Naive thymus-derived CD4-positive, alpha-beta T cell (primary cell): ENCODE measurements at regions not wholly inside any gene's neighbourhood (a gene's known extent, or its start where the extent isn't known, plus 50 kb on each side); places are given as distances from the start of the nearest gene placed in this dataset.
"Not testable (repeated sequence)": the region's sequence is repeated elsewhere in the genome, so short reads cannot be mapped to it uniquely, and the experiment has no call there.

Source experiments
- ATAC-seq: fragments of 150-1000 bp; cut with Tn5 transposase; 2 replicates; pipeline ENCODE4 v1.10.0; 2021; ENCODE audit warnings: mild to moderate bottlenecking, moderate library complexity
- CTCF ChIA-PET: fragments of 350-600 bp; sonication (Branson Sonifier 250); formaldehyde crosslinking; loops from one replicate; lab custom pipeline; 2021; ENCODE audit warnings: antibody characterized with exemption; lab: Charles Lee
- POLR2A ChIA-PET: fragments of 350-600 bp; sonication (Branson Sonifier 250); formaldehyde crosslinking; loops from one replicate; lab custom pipeline; 2021; ENCODE audit warnings: antibody characterized with exemption, inconsistent platforms; lab: Charles Lee
- DNase-seq, 9 donors: peaks; one replicate each; pipeline versions ENCODE4 v3.0.0 to v3.0.0-alpha.2; 2020 to 2022; ENCODE audit warnings: mixed read lengths in 1 of 9
- H3K27ac ChIP-seq: one replicate; pipeline ENCODE4 v1.7.0; 2013; ENCODE audit warnings: mild to moderate bottlenecking, low read depth, low read length, moderate library complexity
- H3K27me3 ChIP-seq, 2 donors: one replicate each; pipeline ENCODE4 v1.7.0; 2013; ENCODE audit warnings: low read length in 2 of 2, mild to moderate bottlenecking in 2 of 2, moderate library complexity in 2 of 2; ENCODE audit not compliant: control insufficient read depth in 2 of 2, insufficient read depth in 2 of 2
- H3K36me3 ChIP-seq, 3 experiments: 1 replicate in 2 of 3; 2 replicates in 1 of 3; pipeline ENCODE4 v1.7.0; 2013; ENCODE audit warnings: low read length in 3 of 3, mild to moderate bottlenecking in 3 of 3, moderate library complexity in 1 of 3; ENCODE audit not compliant: insufficient read depth in 3 of 3, control insufficient read depth in 2 of 3
- H3K4me1 ChIP-seq, 2 donors: one replicate each; pipeline ENCODE4 v1.7.0; 2013; ENCODE audit warnings: low read length in 2 of 2, mild to moderate bottlenecking in 2 of 2, moderate library complexity in 1 of 2; ENCODE audit not compliant: control insufficient read depth in 2 of 2, insufficient read depth in 2 of 2
- H3K4me3 ChIP-seq: 2 replicates; pipeline ENCODE4 v1.7.0; 2013; ENCODE audit warnings: mild to moderate bottlenecking, low read length
- H3K9me3 ChIP-seq, 3 experiments: 1 replicate in 2 of 3; 2 replicates in 1 of 3; pipeline ENCODE4 v1.7.0; 2013; ENCODE audit warnings: low read length in 3 of 3; ENCODE audit not compliant: control insufficient read depth in 2 of 3
- H3K27ac Mint-ChIP-seq, 9 donors: one replicate each; pipeline ENCODE4 v1.8.0; 2020 to 2022; ENCODE audit warnings: mixed read lengths in 9 of 9, mild to moderate bottlenecking in 8 of 9, moderate library complexity in 5 of 9, inconsistent platforms in 2 of 9
- H3K27me3 Mint-ChIP-seq, 5 donors: one replicate each; pipeline ENCODE4 v1.8.0; 2021 to 2022; ENCODE audit warnings: mixed read lengths in 5 of 5, mild to moderate bottlenecking in 1 of 5
- H3K36me3 Mint-ChIP-seq, 5 donors: one replicate each; pipeline ENCODE4 v1.8.0; 2020 to 2022; ENCODE audit warnings: mixed read lengths in 5 of 5, mild to moderate bottlenecking in 3 of 5, inconsistent platforms in 1 of 5
- H3K4me1 Mint-ChIP-seq, 7 donors: one replicate each; pipeline ENCODE4 v1.8.0; 2020 to 2022; ENCODE audit warnings: mixed read lengths in 7 of 7, mild to moderate bottlenecking in 3 of 7, inconsistent platforms in 1 of 7
- H3K4me3 Mint-ChIP-seq, 10 donors: one replicate each; pipeline ENCODE4 v1.8.0; 2020 to 2022; ENCODE audit warnings: mild to moderate bottlenecking in 10 of 10, mixed read lengths in 10 of 10, moderate library complexity in 6 of 10, inconsistent platforms in 2 of 10
- H3K9me3 Mint-ChIP-seq, 11 donors: one replicate each; pipeline ENCODE4 v1.8.0; 2020 to 2022; ENCODE audit warnings: mixed read lengths in 11 of 11, mild to moderate bottlenecking in 4 of 11, inconsistent platforms in 1 of 11, moderate library complexity in 1 of 11
- intact Hi-C, 2 donors: fragments of 100-400 bp; cut with micrococcal nuclease; formaldehyde crosslinking; loops; one replicate each; pipeline ENCODE4 v1.15.1; 2023

DNA sequence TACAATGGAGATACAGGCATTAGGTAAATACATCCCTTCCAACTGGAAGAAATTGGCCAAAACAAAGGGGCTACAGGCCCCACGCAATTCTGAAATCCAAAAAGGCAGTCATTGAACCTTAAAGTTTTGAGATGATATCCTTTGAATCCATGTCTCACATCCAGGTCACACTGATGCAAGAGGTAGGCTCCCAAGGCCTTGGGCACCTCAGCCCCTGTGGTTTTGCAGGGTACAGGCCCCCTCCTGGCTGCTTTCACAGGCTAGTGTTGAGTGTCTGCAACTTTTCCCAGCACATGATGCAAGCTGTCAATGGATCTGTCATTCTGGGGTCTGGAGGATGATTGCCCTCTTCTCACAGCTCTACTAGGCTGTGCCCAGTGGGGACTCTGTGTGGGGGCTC, 766.7 kb downstream of the ZBBX start:
- POLR2A ChIA-PET = no interaction called here
- Mint-ChIP-seq H3K4me3 (no peak overlapping the region), H3K9me3 (peaks cover 0 to 15% (median 3%) of the 10 kb centered on the region in 11 donors), H3K4me1 (no peaks in the 10 kb centered on the region), H3K27ac (no peak overlapping the region), H3K27me3 (no peaks in the 10 kb centered on the region), H3K36me3 (no peaks in the 10 kb centered on the region)
- intact Hi-C loops = no loop called here
- DNase-seq (no peak), ATAC-seq (no peak)
- Histone ChIP-seq H3K4me1 (no peaks in the 10 kb centered on the region), H3K27me3 (no peaks in the 10 kb centered on the region), H3K9me3 (no peaks in the 10 kb centered on the region), H3K27ac (no peak overlapping the region), H3K36me3 (no peaks in the 10 kb centered on the region), H3K4me3 (no peak overlapping the region)
- CTCF ChIA-PET = no interaction called here

DNA sequence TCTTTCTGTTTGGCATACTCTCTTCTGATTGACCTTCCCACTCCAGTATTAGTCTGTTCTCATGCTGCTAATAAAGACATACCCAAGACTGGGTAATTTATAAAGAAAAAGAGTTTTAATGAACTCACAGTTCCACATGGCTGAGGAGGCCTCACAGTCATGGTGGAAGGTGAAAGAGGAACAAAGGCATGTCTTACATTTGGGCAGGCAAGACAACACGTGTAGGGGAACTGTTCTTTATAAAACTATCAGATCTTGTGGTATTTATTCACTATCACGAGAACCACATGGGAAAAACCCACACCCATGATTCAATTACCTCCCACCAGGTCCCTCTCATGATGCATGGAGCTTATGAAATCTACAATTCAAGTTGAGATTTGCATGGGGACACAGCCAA, 767.3 kb downstream of the ZBBX start:
- ATAC-seq, H3K4me3 Mint-ChIP-seq, H3K36me3 Mint-ChIP-seq, H3K4me3 ChIP-seq, DNase-seq, H3K9me3 ChIP-seq, H3K27me3 ChIP-seq, H3K27ac ChIP-seq, H3K27me3 Mint-ChIP-seq, intact Hi-C loops, POLR2A ChIA-PET, H3K36me3 ChIP-seq, CTCF ChIA-PET, H3K4me1 Mint-ChIP-seq, H3K27ac Mint-ChIP-seq, H3K4me1 ChIP-seq: not testable (repeated sequence)
- peaks cover 0 to 15% (median 3%) of the 10 kb centered on the region in 11 donors for H3K9me3 Mint-ChIP-seq

DNA sequence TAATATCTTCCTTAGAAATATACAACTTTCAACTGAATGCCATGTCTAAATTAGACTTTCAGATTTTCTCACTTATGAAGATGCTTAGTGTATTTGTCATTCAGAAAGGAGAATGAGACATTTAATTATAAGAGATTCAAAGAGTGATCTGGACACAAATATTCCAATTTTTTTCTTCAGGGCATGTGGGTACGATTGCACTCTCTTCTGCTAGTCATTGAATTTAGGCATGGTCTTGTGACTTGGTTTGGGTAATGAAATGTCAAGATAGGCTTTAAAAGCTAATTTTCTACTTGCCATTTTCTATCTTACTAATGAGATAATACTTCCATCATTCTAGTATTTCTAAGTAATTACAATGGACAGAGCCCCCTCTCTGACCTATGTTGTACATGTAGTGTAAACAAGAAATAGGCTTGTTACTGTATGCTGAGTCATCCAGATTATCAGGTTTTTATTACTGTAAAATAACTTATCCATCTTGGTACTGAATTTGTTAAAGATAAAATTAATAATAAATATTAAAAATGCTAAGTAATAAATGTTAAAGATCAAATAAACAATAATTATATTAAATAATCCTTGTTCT, 770.8 kb upstream of the BCHE start:
- intact Hi-C loops = no loop called here
- no peak for ATAC-seq
- Mint-ChIP-seq H3K4me3 (no peak overlapping the region), H3K27me3 (no peaks in the 10 kb centered on the region), H3K36me3 (no peaks in the 10 kb centered on the region), H3K9me3 (peaks cover 0 to 8% (median 0%) of the 10 kb centered on the region in 11 donors), H3K4me1 (no peaks in the 10 kb centered on the region), H3K27ac (no peak overlapping the region)
- H3K36me3 ChIP-seq = no peaks in the 10 kb centered on the region
- ChIA-PET POLR2A (no interaction called here), CTCF (no interaction called here)
- H3K27ac ChIP-seq = no peak overlapping the region
- DNase-seq = no peak
- no peaks in the 10 kb centered on the region for H3K9me3 ChIP-seq
- no peaks in the 10 kb centered on the region for H3K27me3 ChIP-seq
- H3K4me1 ChIP-seq = no peaks in the 10 kb centered on the region
- H3K4me3 ChIP-seq = no peak overlapping the region

DNA sequence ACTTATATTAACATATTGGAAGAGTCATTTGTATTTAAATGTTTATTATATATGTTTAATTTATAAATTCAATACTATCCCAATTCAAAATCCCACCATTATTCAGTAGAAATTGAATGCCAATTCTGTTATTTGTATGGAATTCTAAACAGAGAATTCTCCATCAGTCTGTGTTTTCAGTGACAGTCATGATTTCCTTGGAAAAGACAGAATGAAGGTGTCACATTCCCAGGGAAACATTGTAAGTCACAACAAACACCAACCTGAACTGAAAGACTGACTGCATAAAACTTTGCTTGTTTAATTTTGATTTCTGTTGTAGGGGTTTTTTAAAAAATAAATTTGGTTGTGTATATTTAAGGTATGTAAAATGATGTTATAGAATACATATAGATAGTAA, 769.8 kb upstream of the BCHE start:
- no peaks in the 10 kb centered on the region for H3K27me3 Mint-ChIP-seq
- peaks cover 0 to 8% (median 0%) of the 10 kb centered on the region in 11 donors for H3K9me3 Mint-ChIP-seq
- POLR2A ChIA-PET = no interaction called here

DNA sequence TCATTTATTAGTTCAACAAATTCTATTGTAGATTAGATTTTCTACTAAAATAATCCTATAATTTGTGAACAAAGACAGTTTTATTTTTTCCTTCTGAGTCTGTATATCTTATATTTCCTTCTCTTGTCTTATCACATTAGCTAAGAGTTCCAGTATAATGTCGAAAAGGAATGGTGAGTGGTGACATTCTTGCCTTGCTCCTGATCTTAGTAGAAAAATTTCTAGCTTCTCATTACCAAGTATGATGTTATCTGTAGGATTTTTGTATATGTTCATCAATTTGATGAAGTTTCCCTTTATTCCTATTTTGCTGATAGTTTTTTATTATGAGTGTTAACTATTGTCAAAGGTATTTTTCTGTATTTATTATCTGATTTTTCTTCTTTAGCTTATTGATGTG, 756.6 kb upstream of the BCHE start:
- Mint-ChIP-seq H3K36me3 (no peaks in the 10 kb centered on the region), H3K4me3 (no peak overlapping the region), H3K27ac (no peak overlapping the region), H3K4me1 (no peaks in the 10 kb centered on the region), H3K9me3 (peaks cover 0 to 12% (median 7%) of the 10 kb centered on the region in 11 donors), H3K27me3 (no peaks in the 10 kb centered on the region)
- ATAC-seq (no peak), DNase-seq (no peak)
- Histone ChIP-seq H3K36me3 (no peaks in the 10 kb centered on the region), H3K9me3 (no peaks in the 10 kb centered on the region), H3K4me1 (no peaks in the 10 kb centered on the region), H3K27me3 (no peaks in the 10 kb centered on the region), H3K4me3 (no peak overlapping the region), H3K27ac (no peak overlapping the region)
- intact Hi-C loops = no loop called here
- POLR2A ChIA-PET = no interaction called here
- CTCF ChIA-PET = no interaction called here

More for the DNA sequence above, 769.8 kb upstream of the BCHE start:
- no peaks in the 10 kb centered on the region for H3K27me3 ChIP-seq
- no peak overlapping the region for H3K27ac Mint-ChIP-seq
- CTCF ChIA-PET = no interaction called here
- H3K4me1 ChIP-seq = no peaks in the 10 kb centered on the region
- no peak for ATAC-seq
- H3K9me3 ChIP-seq = no peaks in the 10 kb centered on the region
- H3K36me3 Mint-ChIP-seq = no peaks in the 10 kb centered on the region
- no peak overlapping the region for H3K27ac ChIP-seq
- no peaks in the 10 kb centered on the region for H3K36me3 ChIP-seq
- no peak overlapping the region for H3K4me3 Mint-ChIP-seq
- no peak overlapping the region for H3K4me3 ChIP-seq
- DNase-seq = no peak
- intact Hi-C loops = no loop called here
- no peaks in the 10 kb centered on the region for H3K4me1 Mint-ChIP-seq

DNA sequence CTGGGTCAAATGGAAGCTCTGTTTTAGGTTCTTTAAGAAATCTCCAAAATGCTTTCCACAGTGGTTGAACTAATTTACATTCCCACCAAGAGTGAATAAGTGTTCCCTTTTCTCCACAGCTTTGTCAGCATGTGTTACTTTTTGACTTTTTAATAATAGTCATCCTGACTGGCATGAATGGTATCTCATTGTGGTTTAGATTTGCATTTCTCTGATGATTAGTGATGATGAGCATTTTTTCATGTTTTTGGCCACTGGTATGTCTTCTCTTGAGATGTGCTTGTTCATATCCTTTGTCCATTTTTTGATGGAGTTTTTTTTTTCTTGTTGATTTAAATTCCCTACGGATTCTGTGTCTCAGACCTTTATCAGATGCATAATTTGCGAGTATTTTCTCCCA, 745.0 kb upstream of the BCHE start:
- Histone ChIP-seq H3K4me3 (no peak overlapping the region), H3K27me3 (no peaks in the 10 kb centered on the region), H3K36me3 (no peaks in the 10 kb centered on the region), H3K27ac (no peak overlapping the region), H3K4me1 (no peaks in the 10 kb centered on the region), H3K9me3 (no peaks in the 10 kb centered on the region)
- Mint-ChIP-seq H3K27ac (no peak overlapping the region), H3K36me3 (no peaks in the 10 kb centered on the region), H3K4me3 (no peak overlapping the region), H3K27me3 (no peaks in the 10 kb centered on the region), H3K9me3 (peaks cover 0 to 18% (median 3%) of the 10 kb centered on the region in 11 donors), H3K4me1 (no peaks in the 10 kb centered on the region)
- ChIA-PET POLR2A (no interaction called here), CTCF (no interaction called here)
- no peak for DNase-seq
- intact Hi-C loops = no loop called here
- no peak for ATAC-seq

DNA sequence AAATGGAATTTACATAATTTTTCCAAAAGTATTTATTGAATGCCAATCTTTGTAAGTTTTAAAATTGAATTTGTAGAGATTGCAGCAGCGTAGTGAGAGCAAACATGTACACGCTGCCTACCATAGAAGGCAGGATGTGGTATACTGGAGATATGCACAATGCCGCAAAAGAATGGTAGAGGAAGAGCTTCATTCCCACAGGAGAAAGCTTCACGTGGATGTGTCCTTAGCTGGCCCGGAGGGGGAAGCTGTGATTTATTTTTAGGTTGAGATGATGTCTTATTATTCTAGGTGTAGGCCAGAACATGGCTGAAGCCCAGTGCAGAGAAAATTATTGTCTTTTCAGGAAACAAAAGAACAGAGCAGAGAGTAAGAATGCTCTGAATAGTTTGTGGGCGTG, 743.3 kb upstream of the BCHE start:
- no peaks in the 10 kb centered on the region for H3K27me3 ChIP-seq
- no peak overlapping the region for H3K4me3 ChIP-seq
- no peaks in the 10 kb centered on the region for H3K4me1 ChIP-seq
- Mint-ChIP-seq H3K4me3 (no peak overlapping the region), H3K27ac (no peak overlapping the region), H3K4me1 (no peaks in the 10 kb centered on the region), H3K36me3 (no peaks in the 10 kb centered on the region), H3K9me3 (peaks cover 0 to 18% (median 3%) of the 10 kb centered on the region in 11 donors), H3K27me3 (no peaks in the 10 kb centered on the region)
- ChIA-PET CTCF (no interaction called here), POLR2A (no interaction called here)
- ATAC-seq (no peak), DNase-seq (no peak)
- no peak overlapping the region for H3K27ac ChIP-seq
- intact Hi-C loops = no loop called here
- H3K36me3 ChIP-seq = no peaks in the 10 kb centered on the region
- H3K9me3 ChIP-seq = no peaks in the 10 kb centered on the region
